HFF-Myc (cell line): ENCODE measurements at regions not wholly inside any gene's neighbourhood (a gene's known extent, or its start where the extent isn't known, plus 50 kb on each side); places are given as distances from the start of the nearest gene placed in this dataset.

Experiments used
- DNase-seq: peaks from one replicate; pipeline ENCODE4 v3.0.0-alpha.2; 2011; ENCODE audit warnings: low read depth; ENCODE audit errors: extremely low read depth
- H3K4me3 ChIP-seq: replicated peaks from 2 replicates; pipeline ENCODE4 v1.5.1; 2011; ENCODE audit warnings: low read depth, mild to moderate bottlenecking, control low read depth, low read length
- CTCF ChIP-seq: IDR thresholded peaks from 2 replicates; pipeline ENCODE4 v1.5.1; 2012; ENCODE audit warnings: mild to moderate bottlenecking, low read depth, low read length, control low read depth; ENCODE audit errors: missing control alignments

GRCh38 chr17:34756637-34757021, 177.2 kb downstream of the TMEM132E start:
- H3K4me3 ChIP-seq = no peak overlapping the region
- no peak for DNase-seq
- no peak for TF ChIP-seq CTCF

GRCh38 chr17:34755981-34756636, 176.7 kb downstream of the TMEM132E start:
- no peak for TF ChIP-seq CTCF
- no peak overlapping the region for H3K4me3 ChIP-seq
- no peak for DNase-seq

- H3K4me3 ChIP-seq = no peak overlapping the region
- no peak for DNase-seq
- TF ChIP-seq CTCF = no peak
These were observed 176.0 kb downstream of the TMEM132E start for GRCh38 chr17:34755371-34755770.

- TF ChIP-seq CTCF = peak; percentile 4
- H3K4me3 ChIP-seq = no peak overlapping the region
- no peak for DNase-seq
These were observed 170.6 kb downstream of the TMEM132E start for GRCh38 chr17:34750004-34750403.

GRCh38 chr17:34741967-34742366, 162.6 kb downstream of the TMEM132E start:
- DNase-seq = no peak
- no peak for TF ChIP-seq CTCF
- H3K4me3 ChIP-seq = no peak overlapping the region

- no peak overlapping the region for H3K4me3 ChIP-seq
- no peak for DNase-seq
- no peak for TF ChIP-seq CTCF
These were observed 161.5 kb downstream of the TMEM132E start for GRCh38 chr17:34740565-34741520.
